ENCODE measurements at regions not wholly inside any gene's neighbourhood (a gene's known extent, or its start where the extent isn't known, plus 50 kb on each side); places are given as distances from the start of the nearest gene placed in this dataset.
A peak's percentile ranks its signal among the peaks of the same experiment; 100 is the strongest.

DNA sequence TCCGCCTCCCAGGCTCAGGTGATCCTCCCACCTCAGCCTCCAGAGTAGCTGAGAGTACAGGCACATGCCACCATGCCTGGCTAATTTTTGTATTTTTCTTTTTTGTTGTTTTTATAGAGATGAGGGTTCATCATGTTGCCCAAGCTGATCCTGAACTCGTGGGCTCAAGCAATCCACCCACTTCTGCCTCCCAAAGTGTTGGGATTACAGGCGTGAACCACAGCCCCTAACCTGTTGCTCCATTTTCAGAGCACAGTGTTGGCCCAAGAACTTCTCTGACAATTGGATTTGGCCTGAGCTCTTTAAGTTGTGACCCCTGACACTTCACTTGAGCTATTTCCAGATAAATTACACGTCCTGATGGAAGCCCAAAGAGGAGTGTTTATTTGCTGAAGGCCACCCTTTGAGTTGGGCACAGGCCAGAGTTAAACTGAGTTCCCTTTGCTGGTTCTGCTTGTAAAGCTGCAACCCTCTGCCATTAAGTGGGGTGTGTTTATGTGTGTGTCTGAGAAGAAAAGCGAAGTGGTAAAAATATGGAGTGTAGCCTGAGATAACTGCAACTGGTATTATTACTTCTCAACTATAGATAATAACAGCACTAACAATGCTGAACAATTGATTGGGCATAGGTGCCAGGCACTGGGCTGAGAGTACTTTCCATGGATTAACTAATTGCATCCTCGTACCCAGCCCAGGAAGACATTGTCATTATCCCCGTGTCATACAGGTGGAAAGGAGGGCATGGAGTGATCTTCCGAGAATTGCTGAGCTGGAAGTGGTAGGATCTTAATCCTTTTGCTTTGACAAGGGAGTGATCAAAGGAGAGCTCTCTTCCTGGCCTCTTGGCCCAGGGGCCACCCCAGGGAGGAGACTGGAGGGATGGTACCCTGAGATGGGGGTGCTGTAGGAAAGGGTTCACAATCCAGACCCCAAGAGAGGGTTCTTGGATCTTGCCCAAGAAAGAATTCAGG lies 91.5 kb upstream of the PROK2 start:
- WGBS (ENCODE audit: low lambda C conversion rate) = 40% methylated on average over 8 of the region's 8 CpGs
- H3F3A ChIP-seq (replicated peaks; ENCODE audit: insufficient read depth) = no peaks in the 10 kb centered on the region

GRCh38 chr3:71875461-71875947 lies 90.6 kb upstream of the PROK2 start:
- H3K9me2 ChIP-seq = no peaks in the 10 kb centered on the region
- WGBS (ENCODE audit: low lambda C conversion rate) = 31% methylated on average over 3 of the region's 4 CpGs
- no peak overlapping the region; a peak in 1 of 4 replicates for H3K27ac ChIP-seq (ENCODE audit: low read depth in 2 of 2, low read length in 1 of 2)
- peaks cover 0 to 11% of the 10 kb centered on the region in 2 experiments; a peak in 1 of 4 replicates for H3K4me1 ChIP-seq (ENCODE audit: control insufficient read depth in 1 of 2, insufficient read depth in 2 of 2, low read depth in 1 of 2, low read length in 1 of 2)
- peak; percentile 84 for DNase-seq
- no peaks in the 10 kb centered on the region for H3K9me3 ChIP-seq
- CTCF ChIA-PET = interaction anchor here (0.6 to 5.6 kb wide), 71 partner anchors 9 to 1213 kb away, joined by 3 to 77 read pairs (median 4); partner anchors contain the start of genes GPR27 and SHQ1
- no peak overlapping the region for H3K9ac ChIP-seq
- no peaks in the 10 kb centered on the region for H3K36me3 ChIP-seq (replicated peaks in 1 of 2; ENCODE audit: control insufficient read depth in 1 of 2, insufficient read depth in 2 of 2, low read length in 1 of 2)
- peaks cover 6% of the 10 kb centered on the region; the same call in 1 of the 2 replicates for H3K27me3 ChIP-seq (ENCODE audit: insufficient read depth)
- no peak overlapping the region for H2AFZ ChIP-seq (ENCODE audit: low read depth)
- POLR2A ChIA-PET = no interaction called here
- no peaks in the 10 kb centered on the region for H4K20me1 ChIP-seq (ENCODE audit: insufficient read depth)
- no peak overlapping the region; a peak in 1 of 4 replicates for H3K4me3 ChIP-seq (ENCODE audit: low read depth in 2 of 2, low read length in 1 of 2)
- no peaks in the 10 kb centered on the region for H3K79me2 ChIP-seq (ENCODE audit: insufficient read depth)
- no peaks in the 10 kb centered on the region for H3F3A ChIP-seq (replicated peaks; ENCODE audit: insufficient read depth)
- TF ChIP-seq EP300 (IDR thresholded peaks at IDR 0.05; ENCODE audit: borderline replicate concordance in 1 of 2, low read depth in 1 of 2, low read length in 1 of 2) (peak in 1 of 2 experiments; percentile 86; a peak in 2 of 4 replicates), SMC3 (IDR thresholded peaks at IDR 0.05; ENCODE audit: low read depth, low read length) (peak; percentile 93), RFX5 (IDR thresholded peaks at IDR 0.05; ENCODE audit: low read length) (0 out of 2 replicates have a peak, but pooled peaks have one; percentile 30), TEAD4 (IDR thresholded peaks at IDR 0.05; ENCODE audit: borderline replicate concordance, insufficient read depth) (no peak), FOXM1 (IDR thresholded peaks at IDR 0.05; ENCODE audit: low read depth) (no peak), GATA2 (CRISPR knock-in tag; IDR thresholded peaks at IDR 0.05) (peak; percentile 97), RAD21 (IDR thresholded peaks at IDR 0.05; ENCODE audit: low read length) (peak; percentile 97), JUND (IDR thresholded peaks at IDR 0.05) (no peak), CTCF (IDR thresholded peaks at IDR 0.05) (peak; percentile 85), MXI1 (IDR thresholded peaks at IDR 0.05; ENCODE audit: low read depth, low read length) (peak; percentile 32; the same call in 1 of the 2 replicates), FOXJ3 (CRISPR knock-in tag; IDR thresholded peaks at IDR 0.05) (peak; percentile 51; the same call in 1 of the 2 replicates), RCOR1 (IDR thresholded peaks at IDR 0.05; ENCODE audit: low read length) (peak; percentile 89), CHD2 (IDR thresholded peaks at IDR 0.05; ENCODE audit: low read length, partially characterized antibody) (peak; percentile 77)
- no peak overlapping the region for H3K4me2 ChIP-seq

More for the DNA sequence above, 91.5 kb upstream of the PROK2 start:
- DNase-seq = no peak
- Histone ChIP-seq H4K20me1 (ENCODE audit: insufficient read depth) (no peaks in the 10 kb centered on the region), H3K4me2 (no peak overlapping the region), H3K36me3 (replicated peaks in 1 of 2; ENCODE audit: control insufficient read depth in 1 of 2, insufficient read depth in 2 of 2, low read length in 1 of 2) (no peaks in the 10 kb centered on the region), H3K4me3 (ENCODE audit: low read depth in 2 of 2, low read length in 1 of 2) (no peak overlapping the region), H3K9me2 (no peaks in the 10 kb centered on the region), H3K27ac (ENCODE audit: low read depth in 2 of 2, low read length in 1 of 2) (no peak overlapping the region), H2AFZ (ENCODE audit: low read depth) (no peak overlapping the region), H3K4me1 (ENCODE audit: control insufficient read depth in 1 of 2, insufficient read depth in 2 of 2, low read depth in 1 of 2, low read length in 1 of 2) (peaks cover 0 to 11% of the 10 kb centered on the region in 2 experiments; a peak in 1 of 4 replicates), H3K27me3 (ENCODE audit: insufficient read depth) (peaks cover 6% of the 10 kb centered on the region; the same call in 1 of the 2 replicates), H3K9me3 (no peaks in the 10 kb centered on the region), H3K79me2 (ENCODE audit: insufficient read depth) (no peaks in the 10 kb centered on the region), H3K9ac (no peak overlapping the region)
- POLR2A ChIA-PET = no interaction called here
- TF ChIP-seq MXI1 (IDR thresholded peaks at IDR 0.05; ENCODE audit: low read depth, low read length) (no peak), SIN3A (IDR thresholded peaks at IDR 0.05; ENCODE audit: borderline replicate concordance, low read depth, low read length) (no peak), MAX (IDR thresholded peaks at IDR 0.05; ENCODE audit: low read depth) (no peak)
- CTCF ChIA-PET = interaction anchor here (0.6 to 5.6 kb wide), 57 partner anchors 10 to 1210 kb away, joined by 3 to 77 read pairs (median 5); partner anchors contain the start of gene SHQ1
